NCI-H2107 treated with DMSO at 0.1 percent for 48 hours (cell line): ENCODE measurements at regions not wholly inside any gene's neighbourhood (a gene's known extent, or its start where the extent isn't known, plus 50 kb on each side); places are given as distances from the start of the nearest gene placed in this dataset.
"Not testable (repeated sequence)": the region's sequence is repeated elsewhere in the genome, so short reads cannot be mapped to it uniquely, and the experiment has no call there.

Experiments
- DNase-seq: peaks from one replicate; lab custom pipeline; 2025; ENCODE audit not compliant: unreplicated experiment; lab: John Stamatoyannopoulos, UW

GRCh38 chr4:34271479-34272355 is 1972.6 kb downstream of the ARAP2 start:
- DNase-seq: no peak

- DNase-seq: no peak
These were observed 1965.3 kb downstream of the ARAP2 start for GRCh38 chr4:34279011-34279410.

GRCh38 chr4:34280131-34280530 is 1964.2 kb downstream of the ARAP2 start:
- no peak for DNase-seq

GRCh38 chr4:34281826-34282225 is 1962.5 kb downstream of the ARAP2 start:
- no peak for DNase-seq

- no peak for DNase-seq
These were observed 1954.8 kb downstream of the ARAP2 start for GRCh38 chr4:34289489-34289888.

GRCh38 chr4:34289962-34290361 is 1954.4 kb downstream of the ARAP2 start:
- no peak for DNase-seq

GRCh38 chr4:34293459-34293858 is 1950.9 kb downstream of the ARAP2 start:
- no peak for DNase-seq

GRCh38 chr4:34309383-34309906 is 1934.9 kb downstream of the ARAP2 start:
- DNase-seq: no peak

- no peak for DNase-seq
These were observed 1925.5 kb downstream of the ARAP2 start for GRCh38 chr4:34318773-34319172.

GRCh38 chr4:34323549-34324320 is 1920.6 kb downstream of the ARAP2 start:
- DNase-seq: no peak

- no peak for DNase-seq
These were observed 1915.4 kb downstream of the ARAP2 start for GRCh38 chr4:34328939-34329338.

- DNase-seq: not testable (repeated sequence)
These were observed 1909.2 kb downstream of the ARAP2 start for GRCh38 chr4:34335156-34335555.

- DNase-seq: not testable (repeated sequence)
These were observed 1908.8 kb downstream of the ARAP2 start for GRCh38 chr4:34335556-34335955.

- DNase-seq: no peak
These were observed 1881.7 kb downstream of the ARAP2 start for GRCh38 chr4:34362654-34363053.

GRCh38 chr4:34363842-34364241 is 1880.5 kb downstream of the ARAP2 start:
- no peak for DNase-seq

GRCh38 chr4:34365946-34366345 is 1878.4 kb downstream of the ARAP2 start:
- no peak for DNase-seq

GRCh38 chr4:34371676-34372075 is 1872.6 kb downstream of the ARAP2 start:
- DNase-seq: no peak

- DNase-seq: no peak
These were observed 1871.5 kb downstream of the ARAP2 start for GRCh38 chr4:34372815-34373214.

GRCh38 chr4:34373456-34373855 is 1870.9 kb downstream of the ARAP2 start:
- no peak for DNase-seq

- DNase-seq: no peak
These were observed 1832.1 kb downstream of the ARAP2 start for GRCh38 chr4:34412233-34412632.

- DNase-seq: no peak
These were observed 1831.4 kb downstream of the ARAP2 start for GRCh38 chr4:34412911-34413310.

- no peak for DNase-seq
These were observed 1827.2 kb downstream of the ARAP2 start for GRCh38 chr4:34417160-34417559.
